ENCODE measurements at regions not wholly inside any gene's neighbourhood (a gene's known extent, or its start where the extent isn't known, plus 50 kb on each side); places are given as distances from the start of the nearest gene placed in this dataset.

- TF ChIP-seq CTCF (IDR thresholded peaks at IDR 0.05; ENCODE audit: low read depth, low read length, missing input control) (no peak), RAD21 (IDR thresholded peaks at IDR 0.05) (no peak), SP1 (IDR thresholded peaks at IDR 0.05) (no peak)
Measured at GRCh38 chr6:23316131-23316530, 746.8 kb downstream of the HDGFL1 start.
